ENCODE measurements at regions not wholly inside any gene's neighbourhood (a gene's known extent, or its start where the extent isn't known, plus 50 kb on each side); places are given as distances from the start of the nearest gene placed in this dataset.

DNA sequence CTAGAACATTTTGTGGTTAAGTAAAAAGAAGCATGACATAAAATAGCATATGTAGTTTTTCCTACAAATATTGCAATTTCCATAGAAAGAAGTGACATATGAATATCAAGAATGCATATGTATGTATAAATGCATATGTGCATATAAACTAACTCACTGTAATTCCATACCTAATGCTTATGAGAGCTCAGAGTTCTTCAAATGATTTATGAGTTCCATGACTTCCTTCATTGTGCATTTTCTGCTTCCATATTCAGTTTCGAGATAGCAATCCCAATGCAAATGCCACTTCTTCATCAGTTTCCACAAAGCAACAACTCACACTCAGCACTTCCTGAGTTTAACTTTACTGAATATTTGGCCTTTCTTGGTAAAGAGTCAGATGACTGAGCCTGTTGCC is 1744.3 kb upstream of the MIR17HG start:
- TF ChIP-seq, protein P1, sequence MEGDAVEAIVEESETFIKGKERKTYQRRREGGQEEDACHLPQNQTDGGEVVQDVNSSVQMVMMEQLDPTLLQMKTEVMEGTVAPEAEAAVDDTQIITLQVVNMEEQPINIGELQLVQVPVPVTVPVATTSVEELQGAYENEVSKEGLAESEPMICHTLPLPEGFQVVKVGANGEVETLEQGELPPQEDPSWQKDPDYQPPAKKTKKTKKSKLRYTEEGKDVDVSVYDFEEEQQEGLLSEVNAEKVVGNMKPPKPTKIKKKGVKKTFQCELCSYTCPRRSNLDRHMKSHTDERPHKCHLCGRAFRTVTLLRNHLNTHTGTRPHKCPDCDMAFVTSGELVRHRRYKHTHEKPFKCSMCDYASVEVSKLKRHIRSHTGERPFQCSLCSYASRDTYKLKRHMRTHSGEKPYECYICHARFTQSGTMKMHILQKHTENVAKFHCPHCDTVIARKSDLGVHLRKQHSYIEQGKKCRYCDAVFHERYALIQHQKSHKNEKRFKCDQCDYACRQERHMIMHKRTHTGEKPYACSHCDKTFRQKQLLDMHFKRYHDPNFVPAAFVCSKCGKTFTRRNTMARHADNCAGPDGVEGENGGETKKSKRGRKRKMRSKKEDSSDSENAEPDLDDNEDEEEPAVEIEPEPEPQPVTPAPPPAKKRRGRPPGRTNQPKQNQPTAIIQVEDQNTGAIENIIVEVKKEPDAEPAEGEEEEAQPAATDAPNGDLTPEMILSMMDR (conservative IDR thresholded peaks at IDR 0.05; ENCODE audit: low read depth in 2 of 2), result no peak
- TF ChIP-seq NANOG (IDR thresholded peaks at IDR 0.05; ENCODE audit: borderline replicate concordance) (no peak), EZH2 (IDR thresholded peaks at IDR 0.05; ENCODE audit: low read depth, unreplicated experiment) (no peak), EZH2phosphoT487 (IDR thresholded peaks at IDR 0.05; ENCODE audit: unreplicated experiment) (no peak), ZNF462 (CRISPR knock-in tag; IDR thresholded peaks at IDR 0.05) (no peak), POLR2AphosphoS5 (IDR thresholded peaks at IDR 0.05; ENCODE audit: low read depth) (no peak), JUNB (IDR thresholded peaks at IDR 0.05; ENCODE audit: unreplicated experiment) (no peak), CREB1 (CRISPR knock-in tag; IDR thresholded peaks at IDR 0.05; ENCODE audit: low read depth) (no peak), ETS1 (IDR thresholded peaks at IDR 0.05) (no peak), ZNF331 (CRISPR knock-in tag; IDR thresholded peaks at IDR 0.05; ENCODE audit: low read depth) (no peak), ZNF114 (CRISPR knock-in tag; IDR thresholded peaks at IDR 0.05) (no peak), STAT1 (IDR thresholded peaks at IDR 0.05; ENCODE audit: unreplicated experiment) (no peak)
- TF ChIP-seq, protein P2, sequence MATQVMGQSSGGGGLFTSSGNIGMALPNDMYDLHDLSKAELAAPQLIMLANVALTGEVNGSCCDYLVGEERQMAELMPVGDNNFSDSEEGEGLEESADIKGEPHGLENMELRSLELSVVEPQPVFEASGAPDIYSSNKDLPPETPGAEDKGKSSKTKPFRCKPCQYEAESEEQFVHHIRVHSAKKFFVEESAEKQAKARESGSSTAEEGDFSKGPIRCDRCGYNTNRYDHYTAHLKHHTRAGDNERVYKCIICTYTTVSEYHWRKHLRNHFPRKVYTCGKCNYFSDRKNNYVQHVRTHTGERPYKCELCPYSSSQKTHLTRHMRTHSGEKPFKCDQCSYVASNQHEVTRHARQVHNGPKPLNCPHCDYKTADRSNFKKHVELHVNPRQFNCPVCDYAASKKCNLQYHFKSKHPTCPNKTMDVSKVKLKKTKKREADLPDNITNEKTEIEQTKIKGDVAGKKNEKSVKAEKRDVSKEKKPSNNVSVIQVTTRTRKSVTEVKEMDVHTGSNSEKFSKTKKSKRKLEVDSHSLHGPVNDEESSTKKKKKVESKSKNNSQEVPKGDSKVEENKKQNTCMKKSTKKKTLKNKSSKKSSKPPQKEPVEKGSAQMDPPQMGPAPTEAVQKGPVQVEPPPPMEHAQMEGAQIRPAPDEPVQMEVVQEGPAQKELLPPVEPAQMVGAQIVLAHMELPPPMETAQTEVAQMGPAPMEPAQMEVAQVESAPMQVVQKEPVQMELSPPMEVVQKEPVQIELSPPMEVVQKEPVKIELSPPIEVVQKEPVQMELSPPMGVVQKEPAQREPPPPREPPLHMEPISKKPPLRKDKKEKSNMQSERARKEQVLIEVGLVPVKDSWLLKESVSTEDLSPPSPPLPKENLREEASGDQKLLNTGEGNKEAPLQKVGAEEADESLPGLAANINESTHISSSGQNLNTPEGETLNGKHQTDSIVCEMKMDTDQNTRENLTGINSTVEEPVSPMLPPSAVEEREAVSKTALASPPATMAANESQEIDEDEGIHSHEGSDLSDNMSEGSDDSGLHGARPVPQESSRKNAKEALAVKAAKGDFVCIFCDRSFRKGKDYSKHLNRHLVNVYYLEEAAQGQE (IDR thresholded peaks at IDR 0.05; ENCODE audit: unreplicated experiment), result no peak

Data from GM23338 (cell line).